Neuronal stem cell (in vitro differentiated cells): ENCODE measurements at regions not wholly inside any gene's neighbourhood (a gene's known extent, or its start where the extent isn't known, plus 50 kb on each side); places are given as distances from the start of the nearest gene placed in this dataset.

Experiments
- DNase-seq: peaks from one replicate; pipeline ENCODE4 v3.0.0-alpha.2; 2013; ENCODE audit warnings: low spot score
- H2AFZ ChIP-seq: one replicate; pipeline ENCODE4 v1.6.1; 2013; ENCODE audit warnings: mild to moderate bottlenecking, low read length, inconsistent platforms
- H2AK5ac ChIP-seq: 2 replicates; pipeline ENCODE4 v1.6.1; 2013; ENCODE audit warnings: low read depth, mild to moderate bottlenecking, inconsistent platforms, low read length, moderate library complexity, mixed read lengths
- H2BK120ac ChIP-seq: 2 replicates; pipeline ENCODE4 v1.6.1; 2013; ENCODE audit warnings: low read depth, mild to moderate bottlenecking, inconsistent platforms, low read length, moderate library complexity, mixed read lengths
- H2BK12ac ChIP-seq: one replicate; pipeline ENCODE4 v1.6.1; 2013; ENCODE audit warnings: low read length, inconsistent platforms
- H2BK15ac ChIP-seq: 2 replicates; pipeline ENCODE4 v1.6.1; 2013; ENCODE audit warnings: mild to moderate bottlenecking, low read length, inconsistent platforms, mixed read lengths
- H2BK5ac ChIP-seq: one replicate; pipeline ENCODE4 v1.6.1; 2013; ENCODE audit warnings: inconsistent platforms, mild to moderate bottlenecking, low read length, moderate library complexity
- H3K14ac ChIP-seq: one replicate; pipeline ENCODE4 v1.6.1; 2013; ENCODE audit warnings: low read length, inconsistent platforms
- H3K18ac ChIP-seq: 2 replicates; pipeline ENCODE4 v1.6.1; 2013; ENCODE audit warnings: low read length, inconsistent platforms
- H3K23ac ChIP-seq: 2 replicates; pipeline ENCODE4 v1.6.1; 2013; ENCODE audit warnings: low read depth, mild to moderate bottlenecking, mixed read lengths, low read length, inconsistent platforms; ENCODE audit not compliant: poor library complexity
- H3K27ac ChIP-seq: replicated peaks from 3 replicates; pipeline ENCODE4 v1.5.1; 2013; ENCODE audit warnings: low read length, inconsistent platforms
- H3K27me3 ChIP-seq, 3 experiments: 2 replicates each; pipeline ENCODE4 v1.6.1; 2013; ENCODE audit warnings: low read length in 3 of 3, mild to moderate bottlenecking in 2 of 3, inconsistent platforms in 1 of 3, low read depth in 1 of 3, mixed read lengths in 1 of 3, moderate library complexity in 1 of 3; ENCODE audit not compliant: control insufficient read depth in 3 of 3, insufficient read depth in 3 of 3
- H3K36me3 ChIP-seq, 2 donors: replicated peaks in 1 of 2; 2 replicates each; pipeline ENCODE4 v1.6.1; 2013; ENCODE audit warnings: low read length in 2 of 2; ENCODE audit not compliant: control insufficient read depth in 2 of 2, insufficient read depth in 2 of 2
- H3K4ac ChIP-seq: 2 replicates; pipeline ENCODE4 v1.6.1; 2013; ENCODE audit warnings: inconsistent platforms, mild to moderate bottlenecking, low read length, moderate library complexity
- H3K4me1 ChIP-seq, 2 donors: 1 replicate in 1 of 2; 2 replicates in 1 of 2; pipeline ENCODE4 v1.6.1; 2013; ENCODE audit warnings: low read length in 2 of 2, low read depth in 1 of 2; ENCODE audit not compliant: control insufficient read depth in 2 of 2, insufficient read depth in 1 of 2
- H3K4me2 ChIP-seq: one replicate; pipeline ENCODE4 v1.6.1; 2013; ENCODE audit warnings: mild to moderate bottlenecking, low read length, inconsistent platforms; ENCODE audit not compliant: insufficient read depth, poor library complexity, severe bottlenecking
- H3K4me3 ChIP-seq, 2 donors: 2 replicates each; pipeline ENCODE4 v1.5.1; 2013; ENCODE audit warnings: low read length in 2 of 2, mild to moderate bottlenecking in 2 of 2, inconsistent platforms in 1 of 2, moderate library complexity in 1 of 2
- H3K79me1 ChIP-seq: one replicate; pipeline ENCODE4 v1.6.1; 2013; ENCODE audit warnings: low read depth, mild to moderate bottlenecking, inconsistent platforms, low read length, moderate library complexity
- H3K9ac ChIP-seq: one replicate; pipeline ENCODE4 v1.6.1; 2013; ENCODE audit warnings: mild to moderate bottlenecking, low read depth, low read length, inconsistent platforms; ENCODE audit not compliant: poor library complexity
- H3K9me3 ChIP-seq, 2 donors: replicated peaks in 1 of 2; 2 replicates each; pipeline versions ENCODE3 to v1.6.1; 2013; ENCODE audit warnings: low read length in 2 of 2, mild to moderate bottlenecking in 2 of 2, inconsistent platforms in 1 of 2, low read depth in 1 of 2, mixed read lengths in 1 of 2, moderate library complexity in 1 of 2; ENCODE audit not compliant: control insufficient read depth in 2 of 2, insufficient read depth in 1 of 2
- H4K8ac ChIP-seq: one replicate; pipeline ENCODE4 v1.6.1; 2013; ENCODE audit warnings: low read depth, mild to moderate bottlenecking, inconsistent platforms, low read length, moderate library complexity
- H4K91ac ChIP-seq: one replicate; pipeline ENCODE4 v1.6.1; 2013; ENCODE audit warnings: low read length, low read depth, mild to moderate bottlenecking, inconsistent platforms; ENCODE audit not compliant: poor library complexity
- WGBS, 2 donors: extraction: QIAGEN DNeasy Blood & Tissue Kit; methylation state at CpG; one replicate each; pipeline ENCODE4 v1.1.7; 2013; ENCODE audit warnings: missing lambda C conversion rate in 2 of 2, mixed read lengths in 1 of 2; ENCODE audit not compliant: insufficient read length in 2 of 2, insufficient replicate concordance in 1 of 2; ENCODE audit errors: extremely low coverage in 2 of 2; 5-methylcytosine and 5-hydroxymethylcytosine counted together

GRCh38 chr2:241926541-241927311 lies 57.2 kb downstream of the RTP5 start:
- no peak overlapping the region for H3K18ac ChIP-seq
- H2AFZ ChIP-seq: no peak overlapping the region
- no peak overlapping the region for H2BK5ac ChIP-seq
- H3K14ac ChIP-seq: no peak overlapping the region
- no peak overlapping the region for H3K27ac ChIP-seq
- H3K4me1 ChIP-seq: no peaks in the 10 kb centered on the region
- H2BK120ac ChIP-seq: no peak overlapping the region
- no peak overlapping the region for H2BK15ac ChIP-seq
- no peak overlapping the region for H2BK12ac ChIP-seq
- no peak overlapping the region for H3K9ac ChIP-seq
- no peak overlapping the region for H2AK5ac ChIP-seq
- H3K23ac ChIP-seq: no peak overlapping the region
- H4K8ac ChIP-seq: no peak overlapping the region
- H3K4me3 ChIP-seq: no peak overlapping the region
- DNase-seq: no peak
- no peaks in the 10 kb centered on the region for H3K36me3 ChIP-seq
- H4K91ac ChIP-seq: no peak overlapping the region
- H3K4ac ChIP-seq: no peak overlapping the region
- H3K4me2 ChIP-seq: no peak overlapping the region
- WGBS, 2 donors: no CpG with 5 or more reads among the region's 32 CpGs
- peaks cover 1% of the 10 kb centered on the region for H3K79me1 ChIP-seq
- no peaks in the 10 kb centered on the region for H3K9me3 ChIP-seq
- H3K27me3 ChIP-seq: peaks cover 0 to 21% (median 0%) of the 10 kb centered on the region in 3 experiments

DNA sequence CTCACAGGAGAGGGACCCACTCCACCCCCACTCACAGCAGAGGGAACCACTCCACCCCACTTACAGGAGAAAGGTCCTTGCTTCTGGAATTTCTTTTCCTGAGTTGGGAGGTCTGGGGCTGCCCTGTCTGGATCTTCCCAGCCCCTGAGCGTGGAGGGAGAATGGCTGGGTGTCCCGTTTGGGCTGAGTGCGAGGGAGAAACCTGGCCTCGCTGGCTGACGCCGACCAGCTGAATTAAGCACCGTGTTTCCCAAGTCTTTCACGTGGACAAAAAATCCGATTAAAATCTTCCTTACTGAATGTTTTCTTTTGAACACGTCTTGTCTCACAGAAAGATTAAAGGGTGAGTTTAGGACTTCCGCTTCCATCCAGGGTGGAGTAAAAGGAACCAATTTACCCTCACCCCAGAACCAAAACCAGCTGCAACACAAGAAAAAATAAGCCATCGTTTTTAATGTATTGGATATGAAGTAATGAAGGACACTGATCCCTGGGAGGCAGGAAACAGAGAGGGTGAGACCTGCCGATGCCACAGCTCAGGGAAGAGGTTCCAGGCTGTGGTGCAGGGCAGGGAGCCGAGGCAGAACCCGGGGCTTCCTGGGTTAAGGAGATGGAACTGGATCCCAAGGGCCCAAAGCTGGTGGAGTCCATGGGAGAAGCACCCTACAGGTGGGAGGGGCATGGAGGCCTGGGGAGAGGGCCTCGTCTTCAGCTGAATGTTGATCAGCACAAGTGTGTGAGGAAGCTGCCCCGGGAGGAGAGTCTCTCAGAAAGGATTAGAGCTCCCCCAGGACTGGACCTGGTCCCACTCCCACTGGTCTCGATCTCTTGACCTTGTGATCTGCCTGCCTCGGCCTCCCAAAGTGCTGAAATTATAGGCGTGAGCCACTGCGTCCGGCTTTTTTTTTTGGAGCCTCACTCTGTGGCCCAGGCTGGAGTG lies 60.3 kb downstream of the RTP5 start:
- H4K91ac ChIP-seq: no peak overlapping the region
- no peak for DNase-seq
- peaks cover 0 to 15% (median 0%) of the 10 kb centered on the region in 3 experiments for H3K27me3 ChIP-seq
- H3K4me1 ChIP-seq: peaks cover 0 to 7% of the 10 kb centered on the region in 2 donors
- H3K4me3 ChIP-seq: no peak overlapping the region
- no peak overlapping the region for H4K8ac ChIP-seq
- no peak overlapping the region for H3K4ac ChIP-seq
- H3K23ac ChIP-seq: no peak overlapping the region
- no peak overlapping the region for H3K4me2 ChIP-seq
- no peak overlapping the region for H3K27ac ChIP-seq
- H2BK120ac ChIP-seq: no peak overlapping the region
- H2BK12ac ChIP-seq: no peak overlapping the region
- no peaks in the 10 kb centered on the region for H3K36me3 ChIP-seq
- H3K79me1 ChIP-seq: peaks cover 3% of the 10 kb centered on the region
- H2BK5ac ChIP-seq: no peak overlapping the region
- H2BK15ac ChIP-seq: no peak overlapping the region
- H3K9me3 ChIP-seq: peaks cover 0 to 2% of the 10 kb centered on the region in 2 donors
- no peak overlapping the region for H2AK5ac ChIP-seq
- no peak overlapping the region for H2AFZ ChIP-seq
- no peak overlapping the region for H3K9ac ChIP-seq
- no peak overlapping the region for H3K18ac ChIP-seq
- WGBS, 2 donors: no CpG with 5 or more reads among the region's 22 CpGs
- H3K14ac ChIP-seq: no peak overlapping the region

GRCh38 chr2:241931084-241931975 lies 61.8 kb downstream of the RTP5 start:
- Histone ChIP-seq H3K27ac (no peak overlapping the region), H3K23ac (no peak overlapping the region), H3K4me2 (no peak overlapping the region), H3K27me3 (no peaks in the 10 kb centered on the region), H2BK5ac (no peak overlapping the region), H3K9me3 (peaks cover 0 to 3% of the 10 kb centered on the region in 2 donors), H3K36me3 (no peaks in the 10 kb centered on the region), H2AFZ (no peak overlapping the region), H3K9ac (no peak overlapping the region), H3K18ac (no peak overlapping the region), H3K14ac (no peak overlapping the region), H4K8ac (no peak overlapping the region), H2BK120ac (no peak overlapping the region), H3K79me1 (peaks cover 3% of the 10 kb centered on the region), H2BK15ac (no peak overlapping the region), H3K4me1 (peaks cover 0 to 7% of the 10 kb centered on the region in 2 donors), H2BK12ac (no peak overlapping the region), H3K4me3 (no peak overlapping the region), H4K91ac (no peak overlapping the region), H3K4ac (no peak overlapping the region), H2AK5ac (no peak overlapping the region)
- WGBS, 2 donors: no CpG with 5 or more reads among the region's 30 CpGs
- no peak for DNase-seq
